KMS-11 (cell line): ENCODE measurements at regions not wholly inside any gene's neighbourhood (a gene's known extent, or its start where the extent isn't known, plus 50 kb on each side); places are given as distances from the start of the nearest gene placed in this dataset.

ENCODE experiments used
- H2AFZ ChIP-seq: fragments of 200-600 bp; sonication (generic); 2 replicates; pipeline ENCODE4 v1.6.1; 2016; ENCODE audit warnings: antibody characterized with exemption, mixed run types, low read depth
- H3K27ac ChIP-seq: fragments of 200-600 bp; sonication (generic); 2 replicates; pipeline ENCODE4 v1.6.1; 2016; ENCODE audit warnings: mild to moderate bottlenecking, mixed run types
- H3K27me3 ChIP-seq: fragments of 200-600 bp; sonication (generic); 2 replicates; pipeline ENCODE4 v1.6.1; 2017; ENCODE audit warnings: mild to moderate bottlenecking, low read depth, mixed run types, moderate library complexity; ENCODE audit not compliant: insufficient read depth
- H3K36me3 ChIP-seq: fragments of 200-600 bp; sonication (generic); 2 replicates; pipeline ENCODE4 v1.6.1; 2017; ENCODE audit warnings: mild to moderate bottlenecking, mixed run types; ENCODE audit not compliant: insufficient read depth
- H3K4me1 ChIP-seq: fragments of 200-600 bp; sonication (generic); 2 replicates; pipeline ENCODE4 v1.6.1; 2016; ENCODE audit warnings: mild to moderate bottlenecking, low read depth, mixed run types; ENCODE audit not compliant: poor library complexity, severe bottlenecking
- H3K4me2 ChIP-seq: fragments of 200-600 bp; sonication (generic); 2 replicates; pipeline ENCODE4 v1.7.0; 2016; ENCODE audit warnings: mild to moderate bottlenecking, mixed run types
- H3K4me3 ChIP-seq: fragments of 200-600 bp; sonication (generic); IDR thresholded peaks from 2 replicates; pipeline ENCODE4 v1.6.1; 2017; ENCODE audit warnings: low read depth, low read length, mixed read lengths; ENCODE audit not compliant: insufficient read depth
- H3K79me2 ChIP-seq: fragments of 200-600 bp; sonication (generic); 2 replicates; pipeline ENCODE4 v1.6.1; 2016; ENCODE audit warnings: low read depth, mixed run types; ENCODE audit not compliant: insufficient read depth
- H3K9ac ChIP-seq: fragments of 200-600 bp; sonication (generic); 2 replicates; pipeline ENCODE4 v1.6.1; 2016; ENCODE audit warnings: mild to moderate bottlenecking, mixed run types
- H4K20me1 ChIP-seq: fragments of 200-600 bp; sonication (generic); 2 replicates; pipeline ENCODE4 v1.6.1; 2016; ENCODE audit warnings: mild to moderate bottlenecking, mixed run types; ENCODE audit not compliant: insufficient read depth
- TF ChIP-seq, protein P1 (sequence below): fragments of 200-600 bp; sonication (generic); conservative IDR thresholded peaks from 2 replicates; pipeline ENCODE4 v1.6.1; 2017; ENCODE audit warnings: low read depth, mild to moderate bottlenecking, antibody characterized with exemption, low read length, moderate library complexity, mixed read lengths

DNA sequence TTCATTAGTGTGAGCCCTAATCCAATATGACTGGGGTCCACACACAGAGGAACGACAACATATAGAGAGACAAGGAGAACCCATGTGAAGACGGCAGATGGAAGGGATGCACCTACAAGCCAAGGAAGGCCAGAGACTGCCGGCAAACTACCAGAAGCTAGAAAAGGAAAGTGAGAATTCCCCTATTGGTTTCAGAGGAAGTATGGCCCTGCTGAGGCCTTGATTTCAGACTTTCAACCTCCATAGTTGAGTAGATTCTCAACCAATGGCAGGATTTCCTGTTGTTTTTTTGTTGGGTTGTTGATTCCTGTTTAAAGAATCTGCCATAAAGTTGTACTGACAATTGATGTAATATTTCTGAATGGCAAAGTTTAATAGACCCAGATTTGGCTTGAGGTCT is 241.5 kb downstream of the SATB2 start:
- Histone ChIP-seq H3K36me3 (no peaks in the 10 kb centered on the region), H3K79me2 (no peaks in the 10 kb centered on the region), H4K20me1 (no peaks in the 10 kb centered on the region), H3K4me3 (no peak overlapping the region), H3K9ac (no peak overlapping the region), H3K27me3 (no peaks in the 10 kb centered on the region), H3K4me1 (no peaks in the 10 kb centered on the region), H3K4me2 (no peak overlapping the region), H2AFZ (no peak overlapping the region), H3K27ac (no peak overlapping the region)
- TF ChIP-seq, protein P1, sequence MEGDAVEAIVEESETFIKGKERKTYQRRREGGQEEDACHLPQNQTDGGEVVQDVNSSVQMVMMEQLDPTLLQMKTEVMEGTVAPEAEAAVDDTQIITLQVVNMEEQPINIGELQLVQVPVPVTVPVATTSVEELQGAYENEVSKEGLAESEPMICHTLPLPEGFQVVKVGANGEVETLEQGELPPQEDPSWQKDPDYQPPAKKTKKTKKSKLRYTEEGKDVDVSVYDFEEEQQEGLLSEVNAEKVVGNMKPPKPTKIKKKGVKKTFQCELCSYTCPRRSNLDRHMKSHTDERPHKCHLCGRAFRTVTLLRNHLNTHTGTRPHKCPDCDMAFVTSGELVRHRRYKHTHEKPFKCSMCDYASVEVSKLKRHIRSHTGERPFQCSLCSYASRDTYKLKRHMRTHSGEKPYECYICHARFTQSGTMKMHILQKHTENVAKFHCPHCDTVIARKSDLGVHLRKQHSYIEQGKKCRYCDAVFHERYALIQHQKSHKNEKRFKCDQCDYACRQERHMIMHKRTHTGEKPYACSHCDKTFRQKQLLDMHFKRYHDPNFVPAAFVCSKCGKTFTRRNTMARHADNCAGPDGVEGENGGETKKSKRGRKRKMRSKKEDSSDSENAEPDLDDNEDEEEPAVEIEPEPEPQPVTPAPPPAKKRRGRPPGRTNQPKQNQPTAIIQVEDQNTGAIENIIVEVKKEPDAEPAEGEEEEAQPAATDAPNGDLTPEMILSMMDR, result no peak

DNA sequence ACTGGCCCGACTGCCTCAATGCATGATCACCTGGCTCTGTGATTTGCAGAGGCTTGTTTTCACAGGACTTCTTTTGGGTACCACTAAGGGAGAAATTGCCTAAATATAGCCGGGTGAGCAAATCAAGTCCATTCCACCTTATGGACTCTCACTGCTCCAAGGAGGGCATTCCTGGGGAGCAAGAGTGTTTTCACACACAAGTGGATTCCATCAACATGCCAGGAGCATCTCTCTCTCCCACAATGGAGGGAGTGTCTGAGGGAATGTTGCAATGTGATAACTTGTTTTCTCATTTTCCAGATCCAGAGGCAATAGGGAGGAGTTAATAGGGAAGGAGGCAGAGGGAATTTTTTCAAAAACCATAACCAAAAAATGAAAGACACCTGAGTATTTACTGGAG is 250.7 kb downstream of the SATB2 start:
- Histone ChIP-seq H3K4me2 (no peak overlapping the region), H3K27ac (no peak overlapping the region), H3K79me2 (no peaks in the 10 kb centered on the region), H3K27me3 (no peaks in the 10 kb centered on the region), H3K4me3 (no peak overlapping the region), H3K36me3 (no peaks in the 10 kb centered on the region), H2AFZ (no peak overlapping the region), H4K20me1 (no peaks in the 10 kb centered on the region), H3K9ac (no peak overlapping the region), H3K4me1 (no peaks in the 10 kb centered on the region)
- TF ChIP-seq, protein P1, result no peak

DNA sequence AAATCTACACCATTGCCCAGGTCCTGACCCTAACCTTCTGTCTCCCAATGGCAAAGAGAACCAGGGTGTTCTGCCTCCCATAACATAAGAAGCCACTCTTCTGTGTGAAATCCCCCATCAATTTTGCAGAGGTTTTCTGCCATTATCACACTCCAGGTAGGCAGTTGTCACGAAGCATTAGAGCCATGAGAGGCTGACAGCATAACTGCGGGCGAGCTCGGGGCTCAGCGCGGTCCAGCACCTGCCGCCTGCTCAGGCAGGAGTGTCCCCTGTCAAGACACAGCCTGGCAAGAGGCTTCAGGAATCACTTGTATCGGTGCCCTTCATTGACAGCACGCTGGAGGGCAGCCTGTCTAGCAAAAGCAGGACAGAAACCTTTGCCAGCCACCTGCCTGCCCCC is 251.2 kb downstream of the SATB2 start:
- Histone ChIP-seq H3K4me3 (no peak overlapping the region), H4K20me1 (no peaks in the 10 kb centered on the region), H3K4me2 (no peak overlapping the region), H3K27me3 (no peaks in the 10 kb centered on the region), H3K79me2 (no peaks in the 10 kb centered on the region), H3K27ac (no peak overlapping the region), H2AFZ (no peak overlapping the region), H3K4me1 (no peaks in the 10 kb centered on the region), H3K36me3 (no peaks in the 10 kb centered on the region), H3K9ac (no peak overlapping the region)
- TF ChIP-seq, protein P1, result no peak

DNA sequence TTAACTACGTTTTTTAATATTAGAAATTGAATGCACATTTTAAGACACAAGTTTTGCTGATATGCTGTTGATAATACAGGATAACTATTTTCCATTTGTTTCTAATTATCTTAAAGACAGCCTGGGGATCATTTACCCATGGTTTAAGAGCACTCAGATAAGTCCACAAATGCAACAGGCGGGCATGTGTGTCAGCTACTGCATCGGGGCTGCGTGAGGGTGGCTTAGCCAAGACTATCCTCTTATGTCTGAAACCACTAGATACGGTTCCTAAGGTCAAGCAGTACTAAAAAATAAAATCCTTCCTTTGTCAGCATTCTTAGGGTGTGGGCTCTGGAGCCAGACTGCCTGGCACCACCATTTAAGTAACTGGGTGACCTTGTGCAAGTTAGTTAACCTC is 254.8 kb downstream of the SATB2 start:
- H3K36me3 ChIP-seq, result no peaks in the 10 kb centered on the region
- H4K20me1 ChIP-seq, result no peaks in the 10 kb centered on the region
- H3K4me2 ChIP-seq, result no peak overlapping the region
- H3K27ac ChIP-seq, result no peak overlapping the region
- no peak overlapping the region for H3K4me3 ChIP-seq
- no peaks in the 10 kb centered on the region for H3K79me2 ChIP-seq
- H3K9ac ChIP-seq, result no peak overlapping the region
- no peaks in the 10 kb centered on the region for H3K4me1 ChIP-seq
- H3K27me3 ChIP-seq, result no peaks in the 10 kb centered on the region
- TF ChIP-seq, protein P1, result no peak
- H2AFZ ChIP-seq, result no peak overlapping the region

DNA sequence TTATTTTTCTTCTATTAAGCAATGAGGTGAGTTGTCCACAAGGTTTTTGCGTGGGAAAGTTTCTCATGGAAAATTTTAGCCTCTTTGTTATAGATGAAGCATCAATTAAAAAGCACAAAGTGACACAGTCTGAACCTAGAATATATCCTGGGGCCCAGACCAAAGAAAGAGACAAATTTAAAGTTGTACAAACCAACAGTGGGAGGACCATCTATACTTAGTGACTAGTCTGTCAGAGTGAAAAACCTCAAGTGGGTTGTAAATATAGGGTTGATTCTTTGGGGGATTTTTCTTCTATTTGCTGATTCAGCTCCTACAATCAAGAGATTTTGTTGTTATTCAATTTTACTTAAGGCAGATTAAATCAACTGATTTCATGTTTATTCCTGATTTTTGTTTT is 256.2 kb downstream of the SATB2 start:
- no peaks in the 10 kb centered on the region for H3K27me3 ChIP-seq
- TF ChIP-seq, protein P1, result no peak
- H4K20me1 ChIP-seq, result no peaks in the 10 kb centered on the region
- H3K4me1 ChIP-seq, result no peaks in the 10 kb centered on the region
- H3K9ac ChIP-seq, result no peak overlapping the region
- H3K4me3 ChIP-seq, result no peak overlapping the region
- no peak overlapping the region for H3K27ac ChIP-seq
- no peaks in the 10 kb centered on the region for H3K79me2 ChIP-seq
- no peak overlapping the region for H3K4me2 ChIP-seq
- no peak overlapping the region for H2AFZ ChIP-seq
- no peaks in the 10 kb centered on the region for H3K36me3 ChIP-seq
